ENCODE measurements at regions not wholly inside any gene's neighbourhood (a gene's known extent, or its start where the extent isn't known, plus 50 kb on each side); places are given as distances from the start of the nearest gene placed in this dataset.

DNA sequence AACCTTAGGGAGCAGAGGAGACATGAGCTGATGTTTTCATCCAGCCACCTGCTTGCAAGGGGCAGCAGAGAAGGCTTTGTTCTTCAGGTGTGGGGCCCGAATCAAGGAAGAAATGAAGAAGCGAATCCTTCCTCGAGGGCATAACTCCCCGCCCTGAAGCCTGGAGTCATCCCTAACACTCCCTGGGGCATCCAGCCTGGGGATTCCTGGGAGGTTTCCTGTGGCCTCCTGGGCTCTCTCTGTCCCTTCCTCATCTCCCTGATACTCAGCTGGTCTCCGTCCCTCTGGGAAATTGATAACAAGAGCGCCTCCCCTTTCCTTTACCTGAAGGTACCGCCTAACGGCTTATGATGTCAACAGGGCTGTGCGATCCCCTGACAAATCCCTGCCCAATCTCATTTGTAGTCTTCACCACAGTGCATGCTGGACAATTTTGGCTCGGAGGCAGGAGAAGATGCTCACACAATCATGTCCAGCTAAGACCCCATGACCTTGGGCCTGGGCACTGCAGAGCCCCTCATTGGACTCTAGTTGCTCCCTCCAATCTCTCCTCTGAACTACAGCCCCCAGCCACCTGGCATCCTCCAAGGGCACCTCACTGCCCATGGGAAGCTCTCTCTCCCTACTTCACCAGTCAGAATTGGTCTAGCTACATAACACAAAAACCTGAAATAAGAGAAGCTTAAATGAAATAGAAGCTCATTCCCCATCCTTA, 80.6 kb upstream of the RTL6 start:
- TF ChIP-seq, protein P1, sequence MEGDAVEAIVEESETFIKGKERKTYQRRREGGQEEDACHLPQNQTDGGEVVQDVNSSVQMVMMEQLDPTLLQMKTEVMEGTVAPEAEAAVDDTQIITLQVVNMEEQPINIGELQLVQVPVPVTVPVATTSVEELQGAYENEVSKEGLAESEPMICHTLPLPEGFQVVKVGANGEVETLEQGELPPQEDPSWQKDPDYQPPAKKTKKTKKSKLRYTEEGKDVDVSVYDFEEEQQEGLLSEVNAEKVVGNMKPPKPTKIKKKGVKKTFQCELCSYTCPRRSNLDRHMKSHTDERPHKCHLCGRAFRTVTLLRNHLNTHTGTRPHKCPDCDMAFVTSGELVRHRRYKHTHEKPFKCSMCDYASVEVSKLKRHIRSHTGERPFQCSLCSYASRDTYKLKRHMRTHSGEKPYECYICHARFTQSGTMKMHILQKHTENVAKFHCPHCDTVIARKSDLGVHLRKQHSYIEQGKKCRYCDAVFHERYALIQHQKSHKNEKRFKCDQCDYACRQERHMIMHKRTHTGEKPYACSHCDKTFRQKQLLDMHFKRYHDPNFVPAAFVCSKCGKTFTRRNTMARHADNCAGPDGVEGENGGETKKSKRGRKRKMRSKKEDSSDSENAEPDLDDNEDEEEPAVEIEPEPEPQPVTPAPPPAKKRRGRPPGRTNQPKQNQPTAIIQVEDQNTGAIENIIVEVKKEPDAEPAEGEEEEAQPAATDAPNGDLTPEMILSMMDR (IDR thresholded peaks at IDR 0.05): no peak
- no peak for TF ChIP-seq POLR2A (IDR thresholded peaks at IDR 0.05)
